ENCODE measurements at regions not wholly inside any gene's neighbourhood (a gene's known extent, or its start where the extent isn't known, plus 50 kb on each side); places are given as distances from the start of the nearest gene placed in this dataset.

DNA sequence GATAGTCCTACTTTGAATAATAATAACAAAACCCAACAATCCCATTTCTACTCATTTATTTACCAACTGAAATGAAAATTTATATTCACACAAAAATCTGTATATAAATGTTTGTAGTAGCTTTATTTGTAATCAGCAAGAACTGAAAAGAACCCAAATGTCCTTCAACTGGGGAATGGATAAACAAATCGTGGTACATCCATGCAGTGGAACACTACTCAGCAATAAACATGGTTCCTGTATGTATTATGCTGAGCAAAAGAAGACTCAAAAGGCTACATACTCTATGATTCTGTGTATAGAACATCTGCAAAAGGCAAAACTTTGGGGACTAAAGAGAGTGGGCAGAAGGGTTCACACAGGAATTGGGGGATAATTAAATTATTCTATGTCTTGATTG is 136.1 kb upstream of the HAND1 start:
- CTCF ChIA-PET, result no interaction called here
- H3K27me3 Mint-ChIP-seq, result peaks cover 34% of the 10 kb centered on the region

DNA sequence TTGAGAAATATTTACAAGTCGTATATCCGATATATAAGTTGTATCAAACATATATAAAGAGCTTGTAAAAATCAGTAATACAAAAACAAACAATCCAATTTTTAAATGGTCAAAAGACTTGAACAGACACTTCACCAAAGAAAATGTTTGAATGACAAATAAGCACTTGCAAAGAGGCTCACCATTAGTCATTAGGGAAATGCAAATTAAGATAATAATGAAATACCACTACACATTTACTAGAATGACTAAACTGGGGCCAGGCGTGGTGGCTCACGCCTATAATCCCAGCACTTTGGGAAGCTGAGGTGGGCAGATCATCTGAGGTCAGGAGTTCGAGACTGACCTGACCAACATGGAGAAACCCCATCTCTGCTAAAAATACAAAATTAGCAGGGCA is 134.6 kb upstream of the HAND1 start:
- no peak overlapping the region for H3K27ac Mint-ChIP-seq
- DNase-seq, result no peak
- POLR2A ChIA-PET, result no interaction called here
- intact Hi-C loops (cut with micrococcal nuclease), result loop anchor here (10.0 kb wide), 1 partner anchor 638 kb away; no protein-coding TSS in a partner anchor
- peaks cover 45% of the 10 kb centered on the region for H3K27me3 Mint-ChIP-seq
- CTCF ChIA-PET, result interaction anchor here (0.8 to 4.2 kb wide), 3 partner anchors 145 to 208 kb away, joined by 3 to 15 read pairs (median 4); no protein-coding TSS in a partner anchor
- TF ChIP-seq, protein P1, sequence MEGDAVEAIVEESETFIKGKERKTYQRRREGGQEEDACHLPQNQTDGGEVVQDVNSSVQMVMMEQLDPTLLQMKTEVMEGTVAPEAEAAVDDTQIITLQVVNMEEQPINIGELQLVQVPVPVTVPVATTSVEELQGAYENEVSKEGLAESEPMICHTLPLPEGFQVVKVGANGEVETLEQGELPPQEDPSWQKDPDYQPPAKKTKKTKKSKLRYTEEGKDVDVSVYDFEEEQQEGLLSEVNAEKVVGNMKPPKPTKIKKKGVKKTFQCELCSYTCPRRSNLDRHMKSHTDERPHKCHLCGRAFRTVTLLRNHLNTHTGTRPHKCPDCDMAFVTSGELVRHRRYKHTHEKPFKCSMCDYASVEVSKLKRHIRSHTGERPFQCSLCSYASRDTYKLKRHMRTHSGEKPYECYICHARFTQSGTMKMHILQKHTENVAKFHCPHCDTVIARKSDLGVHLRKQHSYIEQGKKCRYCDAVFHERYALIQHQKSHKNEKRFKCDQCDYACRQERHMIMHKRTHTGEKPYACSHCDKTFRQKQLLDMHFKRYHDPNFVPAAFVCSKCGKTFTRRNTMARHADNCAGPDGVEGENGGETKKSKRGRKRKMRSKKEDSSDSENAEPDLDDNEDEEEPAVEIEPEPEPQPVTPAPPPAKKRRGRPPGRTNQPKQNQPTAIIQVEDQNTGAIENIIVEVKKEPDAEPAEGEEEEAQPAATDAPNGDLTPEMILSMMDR (IDR thresholded peaks at IDR 0.05), result no peak
- ATAC-seq (ENCODE audit: low read depth), result no peak
- H3K36me3 Mint-ChIP-seq (ENCODE audit: low read depth), result no peaks in the 10 kb centered on the region
- H3K4me1 Mint-ChIP-seq, result peaks cover 16% of the 10 kb centered on the region
- no peaks in the 10 kb centered on the region for H3K9me3 Mint-ChIP-seq
- H3K4me3 Mint-ChIP-seq, result no peak overlapping the region

More for the DNA sequence above, 136.1 kb upstream of the HAND1 start:
- DNase-seq, result no peak
- Mint-ChIP-seq H3K36me3 (ENCODE audit: low read depth) (no peaks in the 10 kb centered on the region), H3K4me3 (no peak overlapping the region), H3K9me3 (no peaks in the 10 kb centered on the region), H3K27ac (no peak overlapping the region), H3K4me1 (peaks cover 16% of the 10 kb centered on the region)
- TF ChIP-seq, protein P1 (IDR thresholded peaks at IDR 0.05), result no peak
- intact Hi-C loops (cut with micrococcal nuclease), result loop anchor here (10.0 kb wide), 1 partner anchor 639 kb away; no protein-coding TSS in a partner anchor
- POLR2A ChIA-PET, result no interaction called here
- ATAC-seq (ENCODE audit: low read depth), result no peak

DNA sequence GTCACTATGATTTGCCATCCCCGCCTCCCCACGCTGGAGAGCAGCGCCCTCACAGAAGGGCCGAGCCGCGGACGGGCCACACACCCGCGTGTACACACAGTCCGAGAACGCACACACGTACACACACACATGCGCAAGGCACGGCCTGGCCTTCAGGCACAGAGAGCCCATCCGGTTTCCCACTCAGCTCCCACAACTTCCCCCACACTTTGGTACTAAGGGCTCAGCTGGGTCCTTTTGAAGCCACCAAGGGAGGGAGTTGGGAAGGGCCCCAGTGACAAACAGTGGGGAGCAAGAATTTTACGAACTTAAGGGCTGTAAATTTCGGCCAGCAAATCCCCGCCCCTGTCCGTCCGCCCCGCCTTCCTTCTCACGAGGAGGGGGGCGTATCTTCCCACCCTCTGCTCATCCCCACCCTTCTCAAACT is 133.3 kb upstream of the HAND1 start:
- H3K27me3 Mint-ChIP-seq, result peaks cover 45% of the 10 kb centered on the region
- TF ChIP-seq, protein P1 (IDR thresholded peaks at IDR 0.05), result no peak

DNA sequence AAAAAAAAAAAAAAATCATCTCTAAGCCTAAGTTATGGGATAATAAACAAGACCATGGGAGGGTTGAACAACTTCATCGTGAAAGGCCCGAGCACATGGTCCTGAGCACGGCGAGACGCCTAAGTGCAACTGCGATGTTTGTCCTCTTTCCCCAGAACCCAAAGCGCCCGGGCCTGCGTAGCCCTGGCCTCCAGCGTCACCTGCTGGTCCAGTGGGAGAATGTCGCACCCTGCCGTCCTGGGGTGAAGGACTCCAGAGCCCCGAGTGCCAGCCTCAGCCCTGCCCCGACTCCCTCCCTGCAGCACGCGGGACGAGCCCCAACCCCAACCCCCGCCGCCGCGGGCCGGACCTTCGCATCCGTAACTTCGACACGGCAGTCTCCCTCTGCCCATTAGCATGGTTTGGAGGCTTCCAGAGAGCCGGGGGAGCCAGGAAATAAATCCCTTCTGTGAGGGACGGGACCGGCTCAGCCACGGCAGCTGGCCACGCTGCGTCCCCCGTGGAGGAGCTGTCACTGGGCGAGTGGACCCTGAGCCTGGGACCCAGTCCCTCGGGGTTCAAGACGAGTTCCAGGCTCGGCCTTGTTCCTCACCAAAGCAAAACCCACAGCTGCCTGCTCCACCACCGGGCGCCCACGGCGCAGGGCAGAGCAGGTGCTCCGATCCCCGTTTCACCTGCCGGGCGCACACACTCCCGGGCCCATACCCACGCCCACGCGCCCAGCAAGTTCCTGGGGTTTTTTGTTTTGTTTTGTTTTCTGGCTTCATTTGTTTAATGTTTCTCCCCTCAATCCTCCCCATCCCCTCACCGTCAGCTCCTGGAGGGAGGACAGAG is 132.5 kb upstream of the HAND1 start:
- Mint-ChIP-seq H3K36me3 (ENCODE audit: low read depth) (no peaks in the 10 kb centered on the region), H3K4me1 (peaks cover 16% of the 10 kb centered on the region), H3K4me3 (peak overlapping the region; percentile 58), H3K27me3 (peaks cover 46% of the 10 kb centered on the region), H3K9me3 (no peaks in the 10 kb centered on the region), H3K27ac (no peak overlapping the region)
- intact Hi-C loops (cut with micrococcal nuclease), result loop anchor here (1.0 to 10.0 kb wide), 3 partner anchors 143 to 636 kb away; no protein-coding TSS in a partner anchor
- peak; percentile 82 for ATAC-seq (ENCODE audit: low read depth)
- TF ChIP-seq, protein P1 (IDR thresholded peaks at IDR 0.05), result no peak
- ChIA-PET CTCF (interaction anchor here (1.8 to 4.2 kb wide), 2 partner anchors 143 to 144 kb away, joined by 5 to 15 read pairs; no protein-coding TSS in a partner anchor), POLR2A (no interaction called here)
- DNase-seq, result peak; percentile 31

More for the DNA sequence above, 133.3 kb upstream of the HAND1 start:
- no peak for ATAC-seq (ENCODE audit: low read depth)
- no peak for DNase-seq
- H3K4me3 Mint-ChIP-seq, result peak overlapping the region; percentile 48
- H3K27ac Mint-ChIP-seq, result no peak overlapping the region
- no peaks in the 10 kb centered on the region for H3K36me3 Mint-ChIP-seq (ENCODE audit: low read depth)
- ChIA-PET CTCF (interaction anchor here (1.8 to 4.2 kb wide), 2 partner anchors 143 to 145 kb away, joined by 5 to 15 read pairs; no protein-coding TSS in a partner anchor), POLR2A (no interaction called here)
- no peaks in the 10 kb centered on the region for H3K9me3 Mint-ChIP-seq
- H3K4me1 Mint-ChIP-seq, result peaks cover 16% of the 10 kb centered on the region
- intact Hi-C loops (cut with micrococcal nuclease), result loop anchor here (10.0 kb wide), 1 partner anchor 637 kb away; no protein-coding TSS in a partner anchor

DNA sequence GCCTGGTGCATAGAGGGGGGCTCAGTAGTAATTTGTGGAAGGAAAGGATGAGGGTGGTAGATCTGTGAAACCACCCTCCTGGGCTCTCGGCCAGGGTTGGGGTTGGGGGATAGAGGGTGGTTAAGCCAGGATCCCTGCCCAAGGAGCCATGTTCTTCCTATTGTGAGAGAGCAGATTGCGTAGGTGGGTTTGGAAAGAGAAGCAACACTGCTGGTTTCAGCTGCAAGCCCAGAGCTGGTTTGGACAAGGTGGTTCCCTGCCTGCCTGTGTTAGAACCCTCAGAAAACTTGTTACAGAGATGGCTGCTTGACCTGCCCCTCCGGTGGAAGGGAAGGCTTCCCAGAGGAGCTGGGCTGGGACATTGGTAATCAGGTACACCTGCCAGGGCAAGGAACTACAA is 131.2 kb upstream of the HAND1 start:
- ChIA-PET CTCF (interaction anchor here (4.2 kb wide), 1 partner anchor 143 kb away, joined by 15 read pairs; no protein-coding TSS in a partner anchor), POLR2A (no interaction called here)
- Mint-ChIP-seq H3K36me3 (ENCODE audit: low read depth) (no peaks in the 10 kb centered on the region), H3K27ac (no peak overlapping the region), H3K9me3 (no peaks in the 10 kb centered on the region), H3K4me1 (peaks cover 16% of the 10 kb centered on the region), H3K27me3 (peaks cover 45% of the 10 kb centered on the region), H3K4me3 (no peak overlapping the region)
- DNase-seq, result no peak
- TF ChIP-seq, protein P1 (IDR thresholded peaks at IDR 0.05), result no peak
- intact Hi-C loops (cut with micrococcal nuclease), result no loop called here
- ATAC-seq (ENCODE audit: low read depth), result no peak

Measured in activated B cell treated with CpG ODN at 0.5 μM for 24 hours (primary cell).